GM12892 (cell line): ENCODE measurements at regions not wholly inside any gene's neighbourhood (a gene's known extent, or its start where the extent isn't known, plus 50 kb on each side); places are given as distances from the start of the nearest gene placed in this dataset.
"Not testable (repeated sequence)": the region's sequence is repeated elsewhere in the genome, so short reads cannot be mapped to it uniquely, and the experiment has no call there.

Experiments used
- DNase-seq: peaks from one replicate; pipeline ENCODE4 v3.0.0; 2011; ENCODE audit not compliant: insufficient read length
- FAIRE-seq: peaks from 2 replicates; lab custom pipeline; 2011; peaks lifted over from hg19 to GRCh38; lab: Jason Lieb, UNC
- POLR2A ChIP-seq: IDR thresholded peaks from 2 replicates; pipeline ENCODE4 v1.6.1; 2011; ENCODE audit warnings: low read depth, low read length, control low read depth
- POLR2AphosphoS5 ChIP-seq: IDR thresholded peaks from 2 replicates; pipeline ENCODE4 v1.6.1; 2011; ENCODE audit warnings: low read depth, low read length, control low read depth
- TAF1 ChIP-seq: IDR thresholded peaks from 2 replicates; pipeline ENCODE4 v1.6.1; 2011; ENCODE audit warnings: low read depth, mild to moderate bottlenecking, control low read depth, low read length, borderline replicate concordance

GRCh38 chr1:109857702-109858101, 52.9 kb upstream of the CSF1 start:
- DNase-seq, result not testable (repeated sequence)

GRCh38 chr1:109855986-109856385, 54.7 kb upstream of the CSF1 start:
- DNase-seq, FAIRE-seq: not testable (repeated sequence)

More at GRCh38 chr1:109857702-109858101, 52.9 kb upstream of the CSF1 start:
- not testable (repeated sequence) for FAIRE-seq

GRCh38 chr1:109853972-109854371, 56.7 kb upstream of the CSF1 start:
- not testable (repeated sequence) for DNase-seq, FAIRE-seq

GRCh38 chr1:109852221-109853015, 58.2 kb upstream of the CSF1 start:
- FAIRE-seq, DNase-seq: not testable (repeated sequence)

- no peak for DNase-seq
- FAIRE-seq, result no peak
- no peak for TF ChIP-seq TAF1
- no peak for TF ChIP-seq POLR2AphosphoS5
- TF ChIP-seq POLR2A, result no peak
Observed at GRCh38 chr1:109850827-109851226, 59.8 kb upstream of the CSF1 start.

GRCh38 chr1:109850194-109850593, 60.5 kb upstream of the CSF1 start:
- TF ChIP-seq TAF1, result no peak
- TF ChIP-seq POLR2AphosphoS5, result no peak
- TF ChIP-seq POLR2A, result no peak
- no peak for FAIRE-seq
- DNase-seq, result no peak

GRCh38 chr1:109849655-109850054, 61.0 kb upstream of the CSF1 start:
- no peak for FAIRE-seq
- no peak for DNase-seq
- TF ChIP-seq POLR2AphosphoS5 (no peak), POLR2A (no peak), TAF1 (no peak)

- FAIRE-seq, result no peak
- TF ChIP-seq POLR2A, result no peak
- TF ChIP-seq TAF1, result no peak
- TF ChIP-seq POLR2AphosphoS5, result no peak
- no peak for DNase-seq
Observed at GRCh38 chr1:109847251-109847650, 63.4 kb upstream of the CSF1 start.

- FAIRE-seq (no peak), DNase-seq (no peak)
- no peak for TF ChIP-seq TAF1
- no peak for TF ChIP-seq POLR2AphosphoS5
- TF ChIP-seq POLR2A, result no peak
Observed at GRCh38 chr1:109846846-109847245, 63.8 kb upstream of the CSF1 start.

GRCh38 chr1:109846162-109846561, 64.5 kb upstream of the CSF1 start:
- DNase-seq (no peak), FAIRE-seq (no peak)
- TF ChIP-seq POLR2AphosphoS5 (no peak), TAF1 (no peak), POLR2A (no peak)

GRCh38 chr1:109845658-109846057, 65.0 kb upstream of the CSF1 start:
- no peak for FAIRE-seq
- no peak for DNase-seq
- no peak for TF ChIP-seq TAF1
- no peak for TF ChIP-seq POLR2AphosphoS5
- no peak for TF ChIP-seq POLR2A

GRCh38 chr1:109844609-109845008, 66.0 kb upstream of the CSF1 start:
- FAIRE-seq (no peak), DNase-seq (no peak)

GRCh38 chr1:109840011-109840629, 70.5 kb upstream of the CSF1 start:
- no peak for DNase-seq
- TF ChIP-seq POLR2A, result no peak
- TF ChIP-seq POLR2AphosphoS5, result no peak
- no peak for TF ChIP-seq TAF1
- no peak for FAIRE-seq

More at GRCh38 chr1:109844609-109845008, 66.0 kb upstream of the CSF1 start:
- TF ChIP-seq TAF1 (no peak), POLR2AphosphoS5 (no peak), POLR2A (no peak)

- FAIRE-seq, DNase-seq: not testable (repeated sequence)
Observed at GRCh38 chr1:109839276-109839675, 71.4 kb upstream of the CSF1 start.
